HS-5 (cell line): ENCODE measurements at regions not wholly inside any gene's neighbourhood (a gene's known extent, or its start where the extent isn't known, plus 50 kb on each side); places are given as distances from the start of the nearest gene placed in this dataset.
"Not testable (repeated sequence)": the region's sequence is repeated elsewhere in the genome, so short reads cannot be mapped to it uniquely, and the experiment has no call there.

Source experiments
- DNase-seq: peaks from one replicate; pipeline ENCODE4 v3.0.0-alpha.2; 2012; ENCODE audit warnings: low read depth

- DNase-seq = no peak
Observed at GRCh38 chr12:96085475-96085874, 50.1 kb upstream of the LTA4H start.

GRCh38 chr12:96086190-96086589, 50.8 kb upstream of the LTA4H start:
- DNase-seq = not testable (repeated sequence)

GRCh38 chr12:96091833-96092232, 56.4 kb upstream of the LTA4H start:
- DNase-seq = no peak

- no peak for DNase-seq
Observed at GRCh38 chr12:96093543-96094196, 58.3 kb upstream of the LTA4H start.

- no peak for DNase-seq
Observed at GRCh38 chr12:96094201-96094600, 58.8 kb upstream of the LTA4H start.

GRCh38 chr12:96098631-96099030, 63.2 kb upstream of the LTA4H start:
- no peak for DNase-seq

- DNase-seq = no peak
Observed at GRCh38 chr12:96099421-96099820, 64.0 kb upstream of the LTA4H start.

- DNase-seq = no peak
Observed at GRCh38 chr12:96099986-96100385, 64.6 kb upstream of the LTA4H start.

- no peak for DNase-seq
Observed at GRCh38 chr12:96101806-96102205, 66.4 kb upstream of the LTA4H start.

- DNase-seq = no peak
Observed at GRCh38 chr12:96103067-96103644, 67.8 kb upstream of the LTA4H start.

GRCh38 chr12:96104566-96104965, 69.2 kb upstream of the LTA4H start:
- no peak for DNase-seq

- no peak for DNase-seq
Observed at GRCh38 chr12:96106137-96106536, 70.8 kb upstream of the LTA4H start.

GRCh38 chr12:96107236-96107635, 71.8 kb upstream of the LTA4H start:
- no peak for DNase-seq

- no peak for DNase-seq
Observed at GRCh38 chr12:96108321-96108720, 72.9 kb upstream of the LTA4H start.

- not testable (repeated sequence) for DNase-seq
Observed at GRCh38 chr12:96108941-96109340, 73.6 kb upstream of the LTA4H start.

- no peak for DNase-seq
Observed at GRCh38 chr12:96112733-96113132, 77.3 kb upstream of the LTA4H start.

- DNase-seq = no peak
Observed at GRCh38 chr12:96117460-96117859, 76.7 kb upstream of the ELK3 start.

- no peak for DNase-seq
Observed at GRCh38 chr12:96120359-96121100, 73.6 kb upstream of the ELK3 start.

- no peak for DNase-seq
Observed at GRCh38 chr12:96121271-96121711, 72.9 kb upstream of the ELK3 start.

- not testable (repeated sequence) for DNase-seq
Observed at GRCh38 chr12:96128292-96128691, 65.9 kb upstream of the ELK3 start.

- DNase-seq = no peak
Observed at GRCh38 chr12:96130396-96131059, 63.6 kb upstream of the ELK3 start.

- DNase-seq = no peak
Observed at GRCh38 chr12:96131230-96131788, 62.9 kb upstream of the ELK3 start.
